H1 (cell line): ENCODE measurements at regions not wholly inside any gene's neighbourhood (a gene's known extent, or its start where the extent isn't known, plus 50 kb on each side); places are given as distances from the start of the nearest gene placed in this dataset.

Experiments used
- ASH2L ChIP-seq: fragments of 200-600, 300-600 bp; sonication (generic); IDR thresholded peaks from one replicate; pipeline ENCODE4 v1.7.1; 2017; ENCODE audit warnings: low read length
- CHD7 ChIP-seq: fragments of 300-600 bp; sonication (generic); IDR thresholded peaks from 2 replicates; pipeline ENCODE4 v1.7.1; 2012; ENCODE audit warnings: low read length, moderate library complexity, mild to moderate bottlenecking, inconsistent platforms; ENCODE audit not compliant: insufficient replicate concordance
- MAFK ChIP-seq: IDR thresholded peaks from 2 replicates; pipeline ENCODE4 v1.6.1; 2012; ENCODE audit warnings: low read depth, mild to moderate bottlenecking, improper control_type of control experiment, low read length
- SUZ12 ChIP-seq: fragments of 200-600 bp; sonication (generic); IDR thresholded peaks from 2 replicates; pipeline ENCODE4 v1.6.1; 2012; ENCODE audit warnings: mild to moderate bottlenecking, inconsistent platforms, low read length, moderate library complexity, mixed read lengths

- TF ChIP-seq ASH2L (no peak), MAFK (no peak), SUZ12 (no peak), CHD7 (no peak)
Observed at GRCh38 chr3:107218864-107219269, 158.4 kb upstream of the CCDC54 start (continued).
